Left lung (tissue), 4 donors: ENCODE measurements at regions not wholly inside any gene's neighbourhood (a gene's known extent, or its start where the extent isn't known, plus 50 kb on each side); places are given as distances from the start of the nearest gene placed in this dataset.
A peak's percentile ranks its signal among the peaks of the same experiment; 100 is the strongest.

Experiments used
- ATAC-seq: fragments of 200-7000 bp; cut with Tn5 transposase; one replicate; pipeline ENCODE4 v1.9.1; 2020; ENCODE audit warnings: moderate library complexity
- DNase-seq, 4 donors: peaks; one replicate each; pipeline ENCODE4 v3.0.0-alpha.2; 2013 to 2020
- H3K27ac ChIP-seq, 2 donors: fragments of 200-600 bp; sonication (generic) in 1 of 2; one replicate each; pipeline versions ENCODE4 v1.5.0 to v1.8.0; 2020 to 2021
- H3K27me3 ChIP-seq, 2 donors: fragments of 200-600 bp; sonication (generic) in 1 of 2; one replicate each; pipeline versions ENCODE4 v1.5.0 to v1.8.0; 2020 to 2021
- H3K36me3 ChIP-seq, 2 donors: fragments of 200-600 bp; sonication (generic) in 1 of 2; one replicate each; pipeline versions ENCODE4 v1.5.0 to v1.8.0; 2020 to 2021
- H3K4me1 ChIP-seq, 2 donors: fragments of 200-600 bp; one replicate each; pipeline ENCODE4 v1.8.0; 2021
- H3K4me3 ChIP-seq, 2 donors: fragments of 200-600 bp; sonication (generic) in 1 of 2; one replicate each; pipeline versions ENCODE4 v1.5.0 to v1.8.0; 2020 to 2021; ENCODE audit warnings: mild to moderate bottlenecking in 1 of 2
- H3K9me3 ChIP-seq, 2 donors: fragments of 200-600 bp; sonication (generic) in 1 of 2; one replicate each; pipeline versions ENCODE4 v1.5.0 to v1.8.0; 2020 to 2021
- intact Hi-C, 2 donors: fragments of 100-400 bp; cut with DNase I; formaldehyde crosslinking; loops; one replicate each; pipeline versions ENCODE4 v1.11.2 to v1.14.2; 2022
- TF ChIP-seq, protein P1 (sequence below), 2 donors: fragments of 200-600 bp; sonication (generic) in 1 of 2; IDR thresholded peaks; one replicate each; pipeline versions ENCODE4 v1.5.0 to v1.8.0; 2021; ENCODE audit warnings: antibody characterized with exemption in 2 of 2
- donor health status: DM: no; HTN: yes; CAD: no.
- donor health status: DM: no; HTN: no; CAD: no.

DNA sequence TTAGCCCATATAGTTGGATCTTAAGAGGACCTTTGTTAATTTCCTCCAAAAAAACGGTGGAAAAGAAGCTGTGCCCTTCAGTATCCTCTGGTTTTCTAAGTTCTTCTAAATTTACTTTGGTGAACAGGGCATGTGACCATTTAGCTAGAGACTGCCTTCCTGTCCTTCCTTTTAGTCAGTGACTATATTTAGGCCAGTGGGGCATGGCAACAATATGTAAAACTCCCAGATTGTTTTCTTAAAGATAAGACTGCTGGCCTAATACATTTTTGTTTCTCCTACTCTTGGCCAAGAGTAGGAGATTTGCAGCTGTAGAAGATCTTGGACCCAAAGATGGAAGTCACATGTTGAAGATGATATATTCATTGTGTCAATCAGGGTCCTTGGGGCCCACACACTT, 325.1 kb upstream of the DCN start:
- Histone ChIP-seq H3K27me3 (no peaks in the 10 kb centered on the region), H3K36me3 (no peaks in the 10 kb centered on the region), H3K4me3 (no peak overlapping the region), H3K9me3 (no peaks in the 10 kb centered on the region), H3K4me1 (no peaks in the 10 kb centered on the region), H3K27ac (no peak overlapping the region)
- ATAC-seq (no peak), DNase-seq (no peak)
- intact Hi-C loops: no loop called here
- TF ChIP-seq, protein P1, sequence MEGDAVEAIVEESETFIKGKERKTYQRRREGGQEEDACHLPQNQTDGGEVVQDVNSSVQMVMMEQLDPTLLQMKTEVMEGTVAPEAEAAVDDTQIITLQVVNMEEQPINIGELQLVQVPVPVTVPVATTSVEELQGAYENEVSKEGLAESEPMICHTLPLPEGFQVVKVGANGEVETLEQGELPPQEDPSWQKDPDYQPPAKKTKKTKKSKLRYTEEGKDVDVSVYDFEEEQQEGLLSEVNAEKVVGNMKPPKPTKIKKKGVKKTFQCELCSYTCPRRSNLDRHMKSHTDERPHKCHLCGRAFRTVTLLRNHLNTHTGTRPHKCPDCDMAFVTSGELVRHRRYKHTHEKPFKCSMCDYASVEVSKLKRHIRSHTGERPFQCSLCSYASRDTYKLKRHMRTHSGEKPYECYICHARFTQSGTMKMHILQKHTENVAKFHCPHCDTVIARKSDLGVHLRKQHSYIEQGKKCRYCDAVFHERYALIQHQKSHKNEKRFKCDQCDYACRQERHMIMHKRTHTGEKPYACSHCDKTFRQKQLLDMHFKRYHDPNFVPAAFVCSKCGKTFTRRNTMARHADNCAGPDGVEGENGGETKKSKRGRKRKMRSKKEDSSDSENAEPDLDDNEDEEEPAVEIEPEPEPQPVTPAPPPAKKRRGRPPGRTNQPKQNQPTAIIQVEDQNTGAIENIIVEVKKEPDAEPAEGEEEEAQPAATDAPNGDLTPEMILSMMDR (IDR thresholded peaks at IDR 0.05): no peak

DNA sequence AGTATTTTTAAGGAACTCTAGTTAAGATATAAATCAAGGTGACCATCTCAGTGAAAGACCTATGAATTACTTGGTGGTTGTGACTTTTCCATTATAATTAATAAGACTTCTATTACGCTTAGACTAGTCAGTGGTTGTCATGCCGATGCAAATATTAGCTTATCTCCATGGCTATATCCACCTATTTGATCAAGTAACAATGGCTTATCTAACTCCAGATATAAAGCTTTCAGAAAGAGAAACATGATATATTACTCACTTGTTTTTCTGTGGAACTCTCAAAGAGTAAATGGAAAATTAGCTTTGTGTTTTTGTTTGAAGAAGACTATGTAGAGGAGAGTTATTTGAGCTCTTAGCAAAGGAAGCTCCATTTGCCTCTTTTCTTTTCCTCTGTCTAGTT, 323.8 kb upstream of the DCN start:
- intact Hi-C loops: no loop called here
- TF ChIP-seq, protein P1 (IDR thresholded peaks at IDR 0.05): no peak
- no peak overlapping the region for H3K4me3 ChIP-seq
- H3K27ac ChIP-seq: no peak overlapping the region
- no peaks in the 10 kb centered on the region for H3K27me3 ChIP-seq
- H3K36me3 ChIP-seq: no peaks in the 10 kb centered on the region
- DNase-seq (no peak), ATAC-seq (no peak)
- H3K4me1 ChIP-seq: no peaks in the 10 kb centered on the region
- H3K9me3 ChIP-seq: no peaks in the 10 kb centered on the region

DNA sequence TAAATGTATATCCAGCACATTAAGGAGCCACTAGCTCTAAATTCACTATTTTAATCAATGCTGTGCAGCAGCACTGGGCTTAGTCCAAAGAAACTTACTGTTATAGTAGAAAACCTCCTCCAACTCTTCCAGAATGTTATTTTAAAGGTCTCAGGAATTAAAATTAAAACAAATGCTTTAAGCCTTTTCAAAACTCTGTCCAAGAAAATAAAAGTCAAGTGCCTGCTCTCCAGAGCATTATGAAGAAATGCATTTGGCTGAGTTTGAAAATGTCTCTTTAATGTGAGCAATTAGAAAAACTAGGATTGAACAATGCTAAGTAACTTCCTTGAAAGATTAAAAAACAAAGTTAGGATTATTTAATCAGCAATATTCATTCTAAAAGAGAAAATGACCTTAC, 322.4 kb upstream of the DCN start:
- intact Hi-C loops: no loop called here
- ATAC-seq (no peak), DNase-seq (peak in 2 of 4 donors; percentile 19 to 39)
- no peak overlapping the region for H3K27ac ChIP-seq
- no peaks in the 10 kb centered on the region for H3K9me3 ChIP-seq
- no peaks in the 10 kb centered on the region for H3K4me1 ChIP-seq
- TF ChIP-seq, protein P1 (IDR thresholded peaks at IDR 0.05): no peak
- H3K36me3 ChIP-seq: no peaks in the 10 kb centered on the region
- no peak overlapping the region for H3K4me3 ChIP-seq
- no peaks in the 10 kb centered on the region for H3K27me3 ChIP-seq

DNA sequence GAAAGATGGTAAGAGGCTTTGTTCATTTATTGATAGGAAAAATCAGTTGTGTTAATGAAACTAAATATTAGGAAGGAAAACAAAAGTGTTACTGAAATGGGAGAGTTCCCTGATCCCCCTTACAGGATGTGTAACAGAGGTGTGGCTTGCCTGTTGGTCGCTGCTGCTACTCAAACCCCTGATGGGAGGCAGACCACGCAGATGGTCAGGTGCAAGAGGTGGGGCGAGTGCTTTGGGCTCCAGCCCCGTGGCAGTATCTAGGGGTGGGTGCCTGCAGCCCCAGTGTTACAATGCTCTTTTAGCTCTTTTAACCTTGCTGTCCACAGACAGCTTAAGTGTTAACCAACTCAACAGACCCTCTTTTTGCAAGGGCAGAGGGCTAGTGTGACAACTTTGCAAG, 319.6 kb upstream of the DCN start:
- intact Hi-C loops: no loop called here
- Histone ChIP-seq H3K4me1 (no peaks in the 10 kb centered on the region), H3K9me3 (no peaks in the 10 kb centered on the region), H3K27me3 (no peaks in the 10 kb centered on the region), H3K36me3 (no peaks in the 10 kb centered on the region), H3K27ac (no peak overlapping the region), H3K4me3 (no peak overlapping the region)
- no peak for ATAC-seq
- TF ChIP-seq, protein P1 (IDR thresholded peaks at IDR 0.05): no peak
- DNase-seq: peak in 1 of 4 donors; percentile 37

DNA sequence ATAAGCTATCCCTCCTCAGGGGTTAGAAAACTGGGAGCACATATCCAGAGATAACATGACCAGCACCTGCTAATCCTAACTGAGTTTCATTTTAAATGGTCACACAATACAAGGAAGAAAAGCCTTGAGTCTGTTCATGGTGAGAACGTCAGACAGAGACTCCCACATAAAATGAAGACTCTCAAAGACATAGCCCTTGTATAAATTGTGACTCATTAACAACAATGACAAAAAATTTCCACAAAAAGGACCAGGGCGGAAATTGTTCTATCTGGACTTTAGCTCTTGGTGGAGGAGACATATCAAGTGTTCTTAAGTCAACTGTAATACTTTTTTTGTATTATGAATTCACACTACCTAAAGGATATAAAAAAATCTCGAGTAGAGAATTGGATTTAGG, 313.7 kb upstream of the DCN start:
- Histone ChIP-seq H3K4me3 (no peak overlapping the region), H3K9me3 (no peaks in the 10 kb centered on the region), H3K36me3 (no peaks in the 10 kb centered on the region), H3K27me3 (no peaks in the 10 kb centered on the region), H3K27ac (no peak overlapping the region), H3K4me1 (no peaks in the 10 kb centered on the region)
- no peak for DNase-seq
- TF ChIP-seq, protein P1 (IDR thresholded peaks at IDR 0.05): no peak
- no peak for ATAC-seq
- intact Hi-C loops: no loop called here
